ENCODE measurements at regions not wholly inside any gene's neighbourhood (a gene's known extent, or its start where the extent isn't known, plus 50 kb on each side); places are given as distances from the start of the nearest gene placed in this dataset.

- CTCF ChIA-PET, result no interaction called here
- H3K9me3 ChIP-seq (ENCODE audit: control insufficient read depth, insufficient read depth, low read length), result peaks cover 7% of the 10 kb centered on the region; the same call in 1 of the 2 replicates
- no peak for DNase-seq (ENCODE audit: low read depth, low spot score)
- POLR2A ChIA-PET, result no interaction called here
- H3K4me3 ChIP-seq (ENCODE audit: low read depth, low read length), result no peak overlapping the region
- no peak for TF ChIP-seq CTCF (IDR thresholded peaks at IDR 0.05; ENCODE audit: low read depth, low read length)
- no peaks in the 10 kb centered on the region for H3K27me3 ChIP-seq (ENCODE audit: control insufficient read depth, insufficient read depth, low read length)
- no peak overlapping the region for H3K27ac ChIP-seq (ENCODE audit: low read depth, low read length)
Observed at GRCh38 chr15:53295574-53295973, 463.9 kb downstream of the WDR72 start.

- Histone ChIP-seq H3K27ac (ENCODE audit: low read depth, low read length) (no peak overlapping the region), H3K27me3 (ENCODE audit: control insufficient read depth, insufficient read depth, low read length) (no peaks in the 10 kb centered on the region), H3K4me3 (ENCODE audit: low read depth, low read length) (no peak overlapping the region), H3K9me3 (ENCODE audit: control insufficient read depth, insufficient read depth, low read length) (peaks cover 14% of the 10 kb centered on the region; the same call in 1 of the 2 replicates)
- no peak for DNase-seq (ENCODE audit: low read depth, low spot score)
- CTCF ChIA-PET, result no interaction called here
- no peak for TF ChIP-seq CTCF (IDR thresholded peaks at IDR 0.05; ENCODE audit: low read depth, low read length)
- POLR2A ChIA-PET, result no interaction called here
Observed at GRCh38 chr15:53288542-53288941, 470.9 kb downstream of the WDR72 start.

GRCh38 chr15:53274630-53275029 lies 484.5 kb upstream of the ONECUT1 start:
- Histone ChIP-seq H3K27me3 (ENCODE audit: control insufficient read depth, insufficient read depth, low read length) (no peaks in the 10 kb centered on the region), H3K27ac (ENCODE audit: low read depth, low read length) (no peak overlapping the region), H3K4me3 (ENCODE audit: low read depth, low read length) (no peak overlapping the region), H3K9me3 (ENCODE audit: control insufficient read depth, insufficient read depth, low read length) (peaks cover 6% of the 10 kb centered on the region; the same call in 1 of the 2 replicates)
- DNase-seq (ENCODE audit: low read depth, low spot score), result no peak
- TF ChIP-seq CTCF (IDR thresholded peaks at IDR 0.05; ENCODE audit: low read depth, low read length), result no peak
- ChIA-PET CTCF (no interaction called here), POLR2A (no interaction called here)

GRCh38 chr15:53272116-53272515 lies 482.0 kb upstream of the ONECUT1 start:
- H3K9me3 ChIP-seq (ENCODE audit: control insufficient read depth, insufficient read depth, low read length), result peaks cover 6% of the 10 kb centered on the region; the same call in 1 of the 2 replicates
- H3K27ac ChIP-seq (ENCODE audit: low read depth, low read length), result no peak overlapping the region
- H3K27me3 ChIP-seq (ENCODE audit: control insufficient read depth, insufficient read depth, low read length), result no peaks in the 10 kb centered on the region
- TF ChIP-seq CTCF (IDR thresholded peaks at IDR 0.05; ENCODE audit: low read depth, low read length), result no peak
- no peak for DNase-seq (ENCODE audit: low read depth, low spot score)
- no peak overlapping the region for H3K4me3 ChIP-seq (ENCODE audit: low read depth, low read length)
- POLR2A ChIA-PET, result no interaction called here
- CTCF ChIA-PET, result no interaction called here

- CTCF ChIA-PET, result no interaction called here
- no peak for TF ChIP-seq CTCF (IDR thresholded peaks at IDR 0.05; ENCODE audit: low read depth, low read length)
- POLR2A ChIA-PET, result no interaction called here
- no peak overlapping the region for H3K27ac ChIP-seq (ENCODE audit: low read depth, low read length)
- H3K9me3 ChIP-seq (ENCODE audit: control insufficient read depth, insufficient read depth, low read length), result no peaks in the 10 kb centered on the region; the same call in 1 of the 2 replicates
- H3K4me3 ChIP-seq (ENCODE audit: low read depth, low read length), result no peak overlapping the region
- DNase-seq (ENCODE audit: low read depth, low spot score), result no peak
- no peaks in the 10 kb centered on the region for H3K27me3 ChIP-seq (ENCODE audit: control insufficient read depth, insufficient read depth, low read length)
Observed at GRCh38 chr15:53266176-53266575, 476.0 kb upstream of the ONECUT1 start.
